GM18868 (cell line): ENCODE measurements at regions not wholly inside any gene's neighbourhood (a gene's known extent, or its start where the extent isn't known, plus 50 kb on each side); places are given as distances from the start of the nearest gene placed in this dataset.
"Not testable (repeated sequence)": the region's sequence is repeated elsewhere in the genome, so short reads cannot be mapped to it uniquely, and the experiment has no call there.

ENCODE experiments used
- ATAC-seq: cut with Tn5 transposase; IDR thresholded peaks from one replicate; pipeline ENCODE4 v1.9.1; 2021; ENCODE audit warnings: mild to moderate bottlenecking, moderate library complexity; ENCODE audit not compliant: unreplicated experiment

GRCh38 chr4:77300996-77301395 lies 144.0 kb downstream of the CCNG2 start:
- ATAC-seq, result not testable (repeated sequence)

DNA sequence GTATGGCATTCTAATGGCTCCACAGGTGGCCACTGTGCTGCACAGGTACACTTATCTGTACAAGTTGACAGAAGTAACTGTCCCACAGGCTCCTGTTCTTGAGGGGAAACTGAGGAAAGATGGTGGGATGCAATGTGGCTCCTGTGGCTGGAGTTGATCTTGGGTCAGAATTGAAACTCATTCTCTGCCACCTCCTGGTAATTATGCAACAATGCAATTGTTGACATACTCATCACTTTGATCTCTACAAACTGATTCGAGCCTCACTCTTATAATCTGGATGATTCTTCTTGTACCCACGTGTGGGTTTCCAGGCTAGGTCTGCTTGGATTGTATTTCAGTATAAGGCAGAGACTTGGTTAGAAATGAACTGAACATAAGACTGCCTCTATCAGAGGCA lies 148.8 kb downstream of the CCNG2 start:
- ATAC-seq, result no peak

DNA sequence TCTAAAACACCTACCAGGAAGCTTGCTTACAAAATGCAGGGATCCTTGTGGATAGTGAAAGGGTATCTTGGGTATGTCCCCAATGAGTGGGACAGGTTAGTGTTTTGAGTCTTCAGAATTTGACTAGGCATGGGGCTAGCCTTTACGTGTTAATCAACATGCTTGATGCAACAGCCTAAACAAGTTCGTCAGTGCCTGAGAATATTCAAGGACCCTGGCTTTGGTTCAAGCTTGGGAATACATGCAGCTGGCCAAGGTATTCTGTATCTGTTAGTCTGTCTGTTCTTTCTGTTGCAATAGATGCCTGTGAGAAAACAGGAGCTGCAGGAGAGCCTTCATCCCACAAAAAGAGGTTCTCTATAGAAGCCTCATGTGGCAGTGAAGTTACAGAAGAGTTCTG lies 149.5 kb downstream of the CCNG2 start:
- no peak for ATAC-seq

GRCh38 chr4:77308843-77309242 lies 151.8 kb downstream of the CCNG2 start:
- peak; percentile 72 for ATAC-seq

GRCh38 chr4:77309496-77309895 lies 152.5 kb downstream of the CCNG2 start:
- ATAC-seq, result no peak

DNA sequence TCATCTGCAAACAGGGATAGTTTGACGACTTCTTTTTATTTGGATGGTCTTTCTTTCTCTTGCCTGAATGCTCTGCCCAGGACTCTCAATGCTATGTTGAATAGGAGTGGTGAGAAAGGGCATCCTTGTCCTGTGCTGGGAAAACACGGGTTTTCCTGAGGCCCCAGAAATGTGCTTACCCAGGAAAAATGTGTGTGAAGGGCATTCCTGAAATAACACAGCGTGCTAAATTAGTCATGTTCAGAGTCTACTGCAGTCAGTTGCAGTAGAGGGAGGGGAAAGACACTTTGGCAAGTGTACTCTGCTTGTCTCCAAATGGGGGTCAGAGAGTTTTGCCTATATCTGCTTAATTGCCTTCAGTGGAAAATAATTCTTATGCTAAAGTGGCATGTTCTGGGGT lies 153.9 kb downstream of the CCNG2 start:
- ATAC-seq, result no peak

GRCh38 chr4:77314697-77315096 lies 157.7 kb downstream of the CCNG2 start:
- ATAC-seq, result no peak

GRCh38 chr4:77327151-77327550 lies 170.1 kb downstream of the CCNG2 start:
- ATAC-seq, result no peak

- no peak for ATAC-seq
Measured at GRCh38 chr4:77332696-77333270, 175.8 kb downstream of the CCNG2 start.

GRCh38 chr4:77336411-77337142 lies 179.6 kb downstream of the CCNG2 start:
- no peak for ATAC-seq

DNA sequence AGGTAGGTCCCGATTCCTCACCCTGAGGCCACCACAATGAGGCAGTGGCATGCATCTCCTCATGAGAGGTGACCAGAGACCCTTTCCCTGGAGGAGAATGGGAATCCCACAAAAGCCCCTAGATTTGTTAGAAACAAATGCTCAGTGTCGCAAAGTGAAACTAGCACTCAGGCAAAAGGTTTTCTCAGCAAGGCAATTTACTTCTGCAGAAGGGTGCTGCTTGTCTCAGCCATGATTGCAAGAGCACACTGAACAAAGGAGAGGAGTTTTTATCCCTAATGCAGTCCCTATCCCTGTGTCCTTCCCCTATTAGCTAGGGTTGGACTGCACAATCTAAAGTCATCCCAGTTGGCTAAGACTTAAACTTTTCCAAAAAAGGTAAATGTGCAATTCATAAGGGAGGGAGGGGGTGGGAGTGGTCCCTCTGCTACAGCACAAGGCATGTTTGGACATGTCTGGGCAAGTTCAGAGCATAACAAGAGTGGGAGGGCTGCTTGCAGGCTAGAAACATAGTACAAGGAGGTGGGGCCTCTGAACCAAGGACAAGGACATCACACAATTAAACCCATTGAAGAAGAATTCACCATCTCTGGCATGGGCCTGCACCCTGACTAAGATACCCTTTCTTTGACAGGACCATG lies 185.3 kb downstream of the CCNG2 start:
- no peak for ATAC-seq

DNA sequence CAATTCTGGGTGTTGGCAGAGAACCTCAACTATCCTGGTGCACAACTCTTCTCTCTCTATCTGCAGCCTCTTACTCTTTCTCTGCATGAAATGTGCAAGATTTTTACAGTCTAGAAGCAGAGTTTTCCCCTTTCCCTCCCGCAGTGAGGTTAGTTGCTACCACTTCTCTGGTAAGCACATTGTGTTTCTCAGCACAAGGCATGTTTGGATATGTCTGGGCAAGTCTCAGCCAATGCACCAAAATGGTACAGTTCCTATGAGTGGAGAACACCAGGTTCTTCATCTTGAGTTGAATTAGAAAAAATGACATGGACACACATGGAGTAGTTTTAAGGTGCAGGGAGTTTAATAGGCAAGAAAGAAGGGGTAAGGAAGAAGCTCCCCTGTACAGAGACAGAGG lies 187.0 kb downstream of the CCNG2 start:
- ATAC-seq, result no peak

GRCh38 chr4:77344784-77345183 lies 187.8 kb downstream of the CCNG2 start:
- no peak for ATAC-seq

DNA sequence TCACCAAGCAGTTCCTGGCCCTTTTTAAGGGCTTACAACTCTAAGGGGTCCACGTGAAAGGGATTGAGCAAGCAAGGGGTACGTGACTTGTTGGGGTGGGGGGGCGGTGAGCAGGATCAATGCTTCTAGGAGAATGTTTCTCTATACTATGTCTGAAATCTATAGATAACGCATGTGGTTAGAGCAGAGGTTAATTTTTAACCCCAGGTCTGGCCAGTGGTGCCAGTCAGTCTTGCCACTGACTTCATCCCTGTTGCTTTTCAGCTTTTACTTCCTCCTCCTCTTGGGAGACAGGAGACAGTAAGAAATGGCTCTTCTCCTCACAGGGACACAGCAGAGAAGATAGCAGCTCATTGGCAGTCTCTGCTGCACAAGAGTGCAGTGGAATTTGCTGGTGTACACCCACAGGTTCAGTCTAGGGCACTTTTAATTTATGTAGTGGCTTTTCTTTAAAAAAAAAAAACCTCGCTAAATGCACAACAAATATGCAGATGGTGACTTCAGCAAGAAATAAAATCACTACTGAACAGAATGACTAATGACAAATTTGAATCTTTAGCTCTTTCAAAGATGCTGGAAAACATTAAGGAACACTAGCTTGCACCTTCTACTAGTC lies 190.5 kb downstream of the CCNG2 start:
- ATAC-seq, result no peak

DNA sequence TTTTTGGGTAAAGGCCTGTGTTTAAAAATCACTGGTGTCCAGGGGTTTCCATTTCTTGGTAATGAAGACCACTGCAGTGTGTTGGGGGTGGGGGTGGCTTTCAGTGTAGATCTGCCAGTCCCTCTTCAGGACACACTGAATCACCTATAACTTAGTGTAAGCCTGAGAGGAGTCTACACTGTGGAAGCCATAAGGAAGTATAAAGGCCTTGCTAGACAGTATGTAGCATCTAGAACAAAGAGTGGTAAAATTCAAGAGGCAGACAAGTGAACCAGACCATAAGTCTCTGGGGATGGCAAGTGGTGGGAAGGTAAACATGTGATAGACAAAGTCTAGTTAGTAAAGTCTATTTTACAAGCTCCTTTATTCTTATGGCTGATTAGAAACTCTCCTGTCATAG lies 191.8 kb downstream of the CCNG2 start:
- ATAC-seq, result no peak

DNA sequence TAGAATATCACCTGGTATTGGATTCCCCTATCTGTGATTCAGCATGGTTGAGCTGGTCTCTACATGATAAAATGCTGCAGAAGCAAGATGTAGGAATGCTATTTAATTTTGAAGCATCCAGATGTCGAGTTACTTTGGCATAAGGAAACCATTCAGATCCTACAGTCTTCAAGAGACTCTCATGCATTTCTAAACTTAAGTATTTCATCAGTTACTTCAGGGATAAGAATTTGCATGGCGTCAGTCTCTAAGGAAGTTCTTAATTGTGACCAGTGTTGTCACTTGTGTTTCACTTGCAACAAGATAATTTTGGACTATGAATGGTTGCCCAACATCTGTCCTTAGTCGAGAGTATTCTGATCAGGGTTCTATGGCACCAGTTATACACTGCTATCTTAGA lies 192.4 kb downstream of the CCNG2 start:
- no peak for ATAC-seq

GRCh38 chr4:77349796-77350195 lies 192.8 kb downstream of the CCNG2 start:
- ATAC-seq, result no peak

DNA sequence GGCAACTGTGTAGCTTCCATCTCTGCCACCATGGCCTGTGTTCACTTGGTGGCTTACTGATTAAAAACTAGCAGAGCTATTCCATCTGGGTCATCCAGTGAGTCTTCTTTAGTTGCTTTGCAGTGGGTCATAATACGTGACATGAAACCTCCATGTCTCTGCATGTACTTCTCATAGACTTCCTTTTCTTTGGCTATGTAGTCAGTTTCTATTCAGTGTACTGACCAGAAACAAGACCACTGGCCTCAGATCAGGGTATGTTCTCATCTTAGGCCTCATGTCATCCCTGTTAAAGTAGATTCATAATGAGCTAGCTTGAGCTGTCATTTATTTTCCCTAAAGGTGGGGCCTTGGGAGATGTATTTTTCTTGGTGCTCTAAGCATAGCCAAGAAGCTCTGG lies 195.2 kb downstream of the CCNG2 start:
- no peak for ATAC-seq

DNA sequence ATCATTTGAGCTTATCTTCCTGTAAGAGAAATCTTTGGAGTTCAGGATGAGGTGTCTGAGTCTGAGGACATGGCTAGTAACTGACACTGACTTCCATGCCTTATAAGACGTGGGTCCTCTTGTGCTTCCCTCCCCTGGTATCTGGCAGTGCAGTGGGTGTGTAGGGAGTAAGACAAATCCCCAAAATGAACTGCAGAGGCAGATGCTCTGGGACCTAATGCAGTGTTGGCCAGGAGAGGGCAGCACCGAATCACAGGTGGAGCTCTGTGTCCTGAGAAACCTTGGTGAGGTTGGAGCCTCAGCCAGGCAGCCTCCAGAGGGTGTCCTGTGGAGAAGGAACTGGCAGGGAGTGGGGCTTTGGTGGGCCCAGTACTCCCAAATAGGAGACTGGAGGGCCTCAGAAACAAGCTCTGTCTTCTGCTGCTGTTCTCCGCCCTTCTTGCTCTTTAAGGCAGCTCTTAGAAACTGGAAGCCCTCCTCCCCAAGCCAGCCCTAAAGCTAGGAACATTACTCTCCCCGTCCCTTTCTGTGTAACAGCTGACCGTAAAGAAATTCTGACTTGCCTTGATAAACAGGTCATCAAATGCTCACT lies 196.8 kb downstream of the CCNG2 start:
- peak; percentile 79 for ATAC-seq

DNA sequence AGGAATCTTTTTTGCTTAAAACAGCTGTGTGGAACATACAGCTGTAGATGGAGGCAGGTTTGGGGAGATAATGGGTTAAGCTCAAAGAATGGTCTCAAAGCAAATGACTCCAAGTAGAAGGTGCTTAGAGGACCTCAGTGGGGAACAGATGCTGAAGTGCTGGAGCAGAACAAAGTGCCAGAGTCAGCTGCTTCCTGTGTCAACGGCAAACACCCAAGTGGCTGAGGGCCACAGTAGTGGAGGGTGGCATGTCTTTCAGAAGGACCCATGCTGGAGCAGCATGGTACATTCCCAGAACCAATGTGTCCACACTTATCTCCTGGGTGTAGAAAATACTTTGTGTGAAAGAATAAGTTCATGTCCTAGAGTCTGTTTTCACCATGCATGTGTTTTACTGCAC lies 197.5 kb downstream of the CCNG2 start:
- no peak for ATAC-seq

- no peak for ATAC-seq
Measured at GRCh38 chr4:77355731-77356130, 198.7 kb downstream of the CCNG2 start.
